CD4-positive, alpha-beta T cell treated with Interleukin-1 beta for 1 hour (primary cell): ENCODE measurements at regions not wholly inside any gene's neighbourhood (a gene's known extent, or its start where the extent isn't known, plus 50 kb on each side); places are given as distances from the start of the nearest gene placed in this dataset.
"Not testable (repeated sequence)": the region's sequence is repeated elsewhere in the genome, so short reads cannot be mapped to it uniquely, and the experiment has no call there.

Experiments
- DNase-seq, 2 donors: peaks; one replicate each; pipeline ENCODE4 v3.0.0-alpha.2; 2020 to 2022

GRCh38 chr1:234784108-234784507 is 174.1 kb upstream of the IRF2BP2 start:
- DNase-seq = not testable (repeated sequence)

DNA sequence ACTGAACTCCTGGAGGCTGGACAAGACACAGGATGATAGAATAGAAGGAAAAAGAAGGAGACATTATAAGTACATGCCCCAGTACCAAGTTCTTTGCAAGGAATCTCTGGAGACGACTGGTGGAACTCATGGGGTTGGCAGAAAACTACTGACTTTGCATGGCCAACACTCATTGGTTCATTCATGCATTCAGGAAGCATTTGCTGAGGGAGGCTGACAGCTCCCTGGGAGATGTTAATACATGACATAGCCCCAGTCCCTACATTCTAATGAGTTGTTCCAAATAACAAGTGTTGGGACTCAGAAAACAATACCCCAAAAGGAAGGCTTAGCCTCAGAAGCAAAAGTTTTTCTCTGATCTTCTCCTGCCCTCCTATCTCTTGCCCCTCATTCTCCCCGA is 172.8 kb upstream of the IRF2BP2 start:
- no peak for DNase-seq

- DNase-seq = no peak
These were observed 172.2 kb upstream of the IRF2BP2 start for GRCh38 chr1:234782105-234782751.

DNA sequence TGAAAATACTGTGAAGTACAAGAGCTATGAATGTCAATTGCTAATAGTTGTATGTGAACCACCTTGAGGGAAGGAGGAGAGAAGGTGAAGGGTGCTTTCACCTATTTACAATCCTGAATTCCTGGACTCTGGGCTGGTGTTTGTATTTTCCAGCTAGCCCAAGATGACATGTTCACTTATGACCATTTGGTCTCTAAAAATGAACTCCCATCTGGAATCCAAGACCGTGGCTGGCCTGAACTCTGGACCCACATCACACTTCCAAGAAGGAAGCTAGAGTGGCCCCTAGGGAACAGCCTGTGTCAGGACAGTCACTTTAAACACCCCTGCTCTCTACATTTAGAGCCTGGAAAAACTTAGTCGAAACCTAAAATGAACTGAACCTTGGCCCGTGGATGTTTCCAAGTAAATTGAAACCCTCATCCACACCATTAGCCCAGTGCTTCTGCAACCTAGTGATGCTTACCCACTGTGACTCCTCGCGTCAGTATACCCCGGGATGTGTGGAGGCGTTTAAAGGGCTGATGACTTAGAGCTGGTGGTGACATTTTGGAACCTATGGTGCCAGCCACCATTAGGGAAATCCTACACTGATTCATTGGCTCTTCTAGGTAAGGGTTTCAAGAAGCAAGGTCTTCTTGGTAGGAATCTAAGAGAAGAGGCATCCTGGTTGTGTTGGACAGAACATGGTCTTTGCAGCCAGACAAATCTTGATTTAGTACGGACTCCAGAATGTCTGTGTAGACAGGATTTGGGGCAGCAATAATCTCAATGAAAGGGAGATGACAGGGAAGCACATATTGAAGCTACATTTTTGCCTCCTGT is 171.5 kb upstream of the IRF2BP2 start:
- DNase-seq = no peak

- DNase-seq = no peak
These were observed 170.7 kb upstream of the IRF2BP2 start for GRCh38 chr1:234780531-234781162.

DNA sequence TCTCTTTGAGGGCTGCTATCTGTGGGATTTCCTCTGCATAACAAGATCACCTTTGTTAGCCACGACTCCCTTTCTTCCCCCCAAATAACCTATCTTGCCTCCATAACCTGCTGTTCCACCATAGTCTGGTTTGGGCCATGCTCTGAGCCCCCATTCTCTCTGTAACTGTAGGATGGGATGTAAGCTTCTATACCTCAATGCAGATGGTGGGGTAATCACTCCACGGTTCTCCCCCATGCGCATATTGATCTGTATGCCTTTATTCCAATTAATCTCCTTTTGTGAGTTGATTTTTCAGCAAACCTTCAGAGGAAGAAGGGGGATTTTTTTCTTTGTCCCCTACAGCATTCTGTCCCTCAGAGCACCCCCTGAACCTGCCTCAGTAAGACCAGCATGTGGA is 170.1 kb upstream of the IRF2BP2 start:
- no peak for DNase-seq

DNA sequence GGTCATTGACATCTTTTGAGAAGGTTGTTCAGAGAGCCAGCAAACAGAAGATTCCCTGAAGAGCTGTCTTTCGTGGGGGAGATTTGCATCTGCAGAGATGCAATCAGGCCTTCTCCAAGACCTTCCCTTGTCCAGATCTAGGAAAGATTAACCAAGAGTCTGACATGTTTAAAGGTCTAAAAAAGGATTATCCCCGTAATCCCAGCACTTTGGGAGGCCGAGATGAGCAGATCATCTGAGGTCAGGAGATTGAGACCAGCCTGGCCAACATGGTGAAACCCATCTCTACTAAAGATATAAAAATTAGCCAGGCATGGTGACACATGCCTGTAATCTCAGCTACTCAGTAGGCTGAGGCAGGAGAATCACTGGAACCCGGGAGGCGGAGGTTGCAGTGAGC is 169.6 kb upstream of the IRF2BP2 start:
- DNase-seq = not testable (repeated sequence)

DNA sequence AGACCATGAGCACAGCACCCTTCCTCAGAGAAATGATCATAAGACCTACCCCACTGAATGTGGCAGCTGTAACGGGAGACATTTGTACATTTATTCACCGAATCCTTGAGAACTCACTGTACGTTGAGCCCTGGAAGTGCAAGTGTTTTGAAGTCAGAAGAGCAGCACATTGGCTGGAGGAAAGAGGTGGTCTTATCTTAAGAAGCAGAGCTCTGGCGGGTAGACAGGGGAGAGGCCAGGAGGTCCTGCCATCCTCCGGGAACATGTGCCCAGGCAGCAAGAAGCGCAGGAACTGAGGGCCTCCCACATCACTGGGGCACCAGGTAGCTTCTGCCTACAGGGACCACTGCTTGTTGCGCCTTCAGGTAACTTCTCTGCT is 169.2 kb upstream of the IRF2BP2 start:
- no peak for DNase-seq

DNA sequence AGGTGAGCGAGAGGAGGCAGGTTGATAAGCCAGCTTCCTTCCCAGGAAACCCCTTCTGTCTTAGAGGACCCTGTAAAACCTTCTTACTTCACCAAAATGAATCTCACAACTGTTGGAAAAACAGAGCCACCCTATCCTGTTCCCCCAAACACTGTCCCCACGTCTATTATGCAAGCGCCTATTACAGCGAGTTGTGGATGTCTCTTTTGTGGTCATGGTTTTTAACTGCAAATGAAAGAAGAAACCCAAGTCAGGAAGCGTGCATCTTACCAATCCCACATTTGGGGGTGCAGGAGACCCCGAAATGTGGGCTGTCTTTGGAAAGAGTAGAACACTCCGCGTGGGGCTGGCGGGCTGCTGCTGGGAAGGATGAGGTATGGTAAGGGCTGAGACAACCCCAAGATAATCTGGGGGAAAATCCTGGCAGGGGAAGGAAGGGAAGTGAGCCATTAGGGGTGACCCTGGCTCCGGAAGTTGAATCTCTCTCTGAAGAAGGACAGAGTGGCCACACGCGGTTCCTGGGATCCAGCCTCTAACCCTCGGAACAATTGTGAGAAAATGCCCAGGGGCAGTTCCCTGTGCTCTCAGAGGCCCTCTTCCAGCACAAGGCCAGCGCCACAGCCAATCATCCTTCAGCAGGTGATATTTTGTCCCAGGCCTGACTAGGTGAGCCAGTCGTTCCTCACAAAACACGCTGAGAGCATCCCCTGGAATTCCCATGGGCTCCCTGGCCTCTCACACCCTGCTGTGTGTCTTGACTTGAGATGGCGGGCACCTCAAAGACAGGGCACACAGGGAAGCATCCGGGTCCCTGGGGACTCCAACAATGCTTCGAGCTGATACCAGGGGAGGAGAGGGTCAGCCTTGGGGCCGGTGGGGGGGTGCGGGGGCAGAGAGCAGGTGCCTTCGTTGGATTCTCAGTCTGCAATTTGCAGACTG is 168.5 kb upstream of the IRF2BP2 start:
- DNase-seq = peak in 1 of 2 donors; percentile 25

- DNase-seq = no peak
These were observed 167.9 kb upstream of the IRF2BP2 start for GRCh38 chr1:234777856-234778220.

DNA sequence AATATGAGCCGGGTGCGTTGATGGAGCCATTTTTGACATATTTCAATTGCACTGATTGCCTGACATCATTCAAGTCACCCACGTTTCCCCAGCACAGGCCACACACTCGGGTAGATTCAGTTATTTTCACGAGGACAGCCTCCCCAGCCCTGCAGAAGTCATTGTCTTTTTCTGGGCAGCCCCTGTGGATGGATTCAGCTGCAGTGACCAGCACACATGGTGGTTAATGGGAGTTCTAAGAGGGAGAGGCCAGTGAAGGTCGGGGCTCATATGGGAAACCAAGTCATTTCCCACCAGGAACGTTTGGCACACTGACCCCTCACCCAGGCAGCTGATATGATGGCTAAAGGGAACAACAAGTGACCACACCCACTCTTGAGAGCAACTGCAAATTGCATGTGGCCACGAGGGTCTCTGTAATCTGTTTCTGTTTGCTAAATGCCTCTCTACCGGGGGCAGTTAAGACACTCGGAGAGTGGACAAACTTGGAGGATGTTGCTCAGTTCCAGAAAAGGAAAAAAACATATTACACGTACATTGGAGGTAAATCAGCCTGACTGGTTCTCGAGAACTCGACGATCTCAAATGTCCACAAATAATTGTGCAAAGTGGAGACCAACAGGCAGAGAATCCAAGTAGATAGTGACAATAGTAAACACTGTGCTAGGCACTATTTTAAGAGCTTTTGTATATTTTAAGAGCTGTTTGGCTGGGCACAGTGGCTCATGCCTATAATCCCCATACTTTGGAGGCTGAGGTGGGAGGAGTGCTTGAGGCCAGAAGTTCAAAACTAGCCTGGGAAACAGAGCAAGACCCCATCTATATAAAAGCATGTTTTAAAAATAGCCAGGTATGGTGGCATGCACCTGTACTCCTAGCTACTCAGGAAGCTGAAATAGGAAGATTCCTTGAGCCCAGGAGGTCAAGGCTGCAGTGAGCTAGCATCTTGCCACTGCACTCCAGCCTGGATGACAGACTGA is 167.2 kb upstream of the IRF2BP2 start:
- no peak for DNase-seq

- no peak for DNase-seq
These were observed 166.4 kb upstream of the IRF2BP2 start for GRCh38 chr1:234776256-234776875.

DNA sequence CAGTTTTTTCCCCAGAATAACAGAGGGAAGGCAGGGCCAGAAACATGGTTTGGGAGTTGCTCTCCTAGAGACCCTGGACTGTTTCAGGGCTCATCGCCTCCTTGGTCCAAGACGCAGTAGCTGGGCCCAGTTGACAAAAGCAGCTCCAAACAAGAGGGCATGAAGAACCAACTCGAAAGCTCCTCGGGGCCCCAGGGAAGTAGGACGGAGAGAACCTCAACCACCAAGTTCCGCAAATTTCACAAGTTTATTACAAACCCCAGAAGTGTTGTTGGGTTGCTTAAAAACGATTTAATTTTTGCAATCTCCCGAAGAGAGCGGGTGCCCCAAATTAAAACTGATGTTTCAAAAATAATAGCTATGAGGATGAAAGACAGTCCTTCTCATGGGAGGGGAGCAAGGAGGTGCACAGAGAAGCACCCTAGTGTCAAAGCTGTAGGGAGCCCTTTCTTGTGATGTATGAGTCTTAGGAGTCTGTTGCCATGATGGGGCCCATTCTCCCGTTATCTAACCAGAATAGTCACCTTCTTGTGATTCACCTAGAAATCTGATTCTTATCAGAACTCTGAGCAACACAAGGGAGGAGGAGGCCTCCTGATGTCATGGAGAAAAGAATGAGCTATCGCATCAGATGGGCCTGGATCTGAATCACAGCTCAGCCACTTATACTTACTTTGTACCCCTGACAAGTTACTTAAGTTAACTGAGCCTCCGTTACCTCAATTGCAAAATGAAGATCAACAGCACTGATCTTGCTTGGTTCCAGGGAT is 165.7 kb upstream of the IRF2BP2 start:
- peak in 1 of 2 donors; percentile 58 for DNase-seq

- peak in 1 of 2 donors; percentile 47 for DNase-seq
These were observed 165.0 kb upstream of the IRF2BP2 start for GRCh38 chr1:234774971-234775370.

DNA sequence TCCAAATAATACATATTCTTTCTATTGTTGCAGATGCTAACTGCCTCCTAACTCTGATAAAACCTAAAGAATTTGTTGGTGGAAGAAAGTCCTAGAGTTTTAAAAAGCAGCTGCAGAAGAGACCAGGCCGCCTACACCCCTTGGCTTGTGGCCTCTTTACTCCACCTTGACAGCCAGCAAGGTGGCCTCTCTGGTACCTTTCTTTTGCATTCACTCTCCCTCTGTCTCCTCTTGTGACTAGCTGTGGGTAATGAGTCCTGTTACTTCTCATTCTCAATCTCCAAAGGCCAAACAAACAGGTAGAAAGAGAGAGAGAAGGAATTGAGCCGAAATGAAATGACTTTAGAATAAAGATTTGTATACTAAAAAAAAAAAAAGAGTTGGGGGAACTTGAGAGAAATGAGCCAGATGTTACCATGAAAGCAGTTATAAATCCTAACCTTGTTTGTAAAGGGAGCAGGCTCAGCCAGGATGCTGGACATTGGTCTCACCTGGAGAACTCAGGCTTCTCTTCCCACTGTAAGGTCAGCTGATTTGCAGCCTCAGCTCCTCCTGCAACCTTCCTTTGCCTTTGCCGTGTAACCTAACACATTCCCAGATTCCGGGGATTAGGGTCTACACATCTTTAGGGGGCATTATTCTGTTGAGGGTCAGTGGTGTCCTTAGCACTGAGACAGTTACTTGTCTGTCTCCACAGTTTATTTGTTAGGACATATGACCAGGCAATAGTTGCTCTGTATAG is 164.1 kb upstream of the IRF2BP2 start:
- DNase-seq = no peak

- peak; percentile 85 to 91 for DNase-seq
These were observed 162.6 kb upstream of the IRF2BP2 start for GRCh38 chr1:234772345-234773147.

DNA sequence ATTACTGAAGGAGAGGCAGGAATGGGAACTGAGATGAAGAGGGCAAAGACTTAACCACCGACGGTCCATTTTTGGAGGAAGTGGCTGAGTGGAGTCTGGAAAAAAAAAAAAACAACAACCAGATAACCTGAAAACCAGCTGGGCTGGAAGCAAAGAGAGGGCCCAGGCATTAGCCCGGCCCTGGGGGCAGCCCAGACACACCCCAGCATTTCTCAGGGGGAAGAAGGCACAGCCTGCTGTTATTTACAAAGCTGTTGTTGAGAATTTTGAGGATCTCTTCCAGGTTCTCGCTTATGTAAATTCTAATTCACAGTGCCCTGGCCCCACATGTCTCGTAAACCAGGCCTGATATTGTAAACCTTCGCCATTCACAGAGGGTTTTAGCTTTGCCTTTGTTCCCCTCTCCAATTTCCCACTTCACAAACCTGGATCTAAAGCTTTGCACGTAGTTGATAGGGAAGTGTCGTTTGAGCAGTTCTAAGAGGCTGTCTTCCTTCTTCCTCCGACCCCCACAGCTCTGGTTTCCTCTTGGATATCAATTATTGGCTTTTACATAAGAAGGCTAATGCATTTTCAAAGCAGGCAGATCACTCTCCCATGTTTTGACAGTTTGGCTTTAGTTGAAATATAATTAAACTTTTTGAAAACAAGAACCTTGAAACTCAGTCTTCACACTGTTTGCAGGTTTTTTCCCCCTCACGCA is 161.8 kb upstream of the IRF2BP2 start:
- DNase-seq = no peak

DNA sequence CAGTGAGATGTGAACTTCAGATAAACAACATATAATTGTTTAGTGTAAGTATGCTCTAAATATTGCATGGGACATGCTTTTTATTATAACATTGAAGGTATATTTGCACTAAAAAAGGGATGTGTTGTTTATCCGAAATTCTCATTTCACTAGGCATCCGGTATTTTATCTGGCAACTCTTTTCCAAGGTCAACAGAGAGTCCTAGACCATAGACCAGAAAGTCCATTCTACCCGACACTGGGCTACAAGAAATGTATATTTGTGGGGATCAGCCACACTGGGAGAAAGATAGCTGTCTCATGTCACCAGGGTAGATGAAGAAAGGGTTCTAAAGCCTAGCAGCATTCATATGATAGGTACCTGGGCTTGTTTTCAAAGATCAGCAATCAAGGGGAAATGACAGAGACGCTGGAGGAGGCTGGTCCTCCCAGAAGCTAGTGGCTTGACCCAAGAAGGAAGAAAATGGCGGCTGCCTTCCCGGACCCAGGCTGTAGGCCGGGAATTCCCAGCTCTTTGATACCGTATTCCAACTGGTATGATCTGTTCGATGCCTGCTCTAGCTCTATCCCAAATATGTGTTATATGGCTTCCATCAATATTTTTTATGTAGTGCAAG is 161.1 kb upstream of the IRF2BP2 start:
- no peak for DNase-seq
